Activated T-cell treated with anti-CD3 and anti-CD28 coated beads, Interleukin-2, amount 50 U/mL, for 1 hour (primary cell): ENCODE measurements at regions not wholly inside any gene's neighbourhood (a gene's known extent, or its start where the extent isn't known, plus 50 kb on each side); places are given as distances from the start of the nearest gene placed in this dataset.

Source experiments
- DNase-seq: peaks from one replicate; pipeline ENCODE4 v3.0.0-alpha.2; 2020

DNA sequence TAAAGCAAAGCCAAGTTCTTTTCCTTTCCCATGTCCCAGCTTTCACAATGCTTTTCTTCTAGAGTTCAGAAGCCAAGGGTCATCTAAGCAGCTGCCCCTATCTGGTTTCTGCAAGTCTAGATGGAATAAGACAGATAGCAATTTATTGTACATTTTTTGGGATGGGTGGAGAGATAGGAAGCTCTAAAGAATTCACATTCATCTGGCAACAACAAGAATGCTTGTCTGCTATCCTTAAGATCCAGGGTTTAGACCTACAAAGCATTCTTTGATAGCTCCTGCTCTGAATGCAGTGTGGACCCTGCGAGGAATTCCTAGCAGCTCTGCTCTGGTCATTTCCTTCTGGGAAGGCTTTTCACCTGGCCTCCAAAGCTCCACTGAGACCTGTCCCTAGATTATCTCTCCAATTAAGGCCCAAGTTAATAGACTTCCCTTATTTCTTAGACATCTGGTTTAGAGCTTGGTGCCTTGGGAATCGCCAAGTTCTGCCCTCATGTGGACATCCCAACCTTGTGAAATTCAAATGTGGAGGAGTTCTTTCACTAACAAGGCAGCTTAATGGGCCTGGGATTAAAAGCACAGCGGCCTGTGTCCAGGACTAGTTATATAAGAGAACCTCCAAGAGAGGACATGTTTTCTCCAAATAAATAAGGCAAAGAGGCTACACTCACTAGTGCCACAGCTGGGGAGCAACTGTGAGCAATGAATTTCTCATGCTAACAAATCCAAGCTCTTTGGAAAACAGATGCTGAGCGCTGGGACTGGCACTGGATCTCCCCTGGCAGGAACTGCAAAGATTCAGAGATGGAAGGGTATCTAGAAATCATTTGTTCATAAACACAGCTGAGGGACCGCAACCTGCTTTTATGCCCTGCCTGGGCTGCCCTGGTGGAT is 384.5 kb upstream of the DDHD1 start:
- DNase-seq, result no peak

DNA sequence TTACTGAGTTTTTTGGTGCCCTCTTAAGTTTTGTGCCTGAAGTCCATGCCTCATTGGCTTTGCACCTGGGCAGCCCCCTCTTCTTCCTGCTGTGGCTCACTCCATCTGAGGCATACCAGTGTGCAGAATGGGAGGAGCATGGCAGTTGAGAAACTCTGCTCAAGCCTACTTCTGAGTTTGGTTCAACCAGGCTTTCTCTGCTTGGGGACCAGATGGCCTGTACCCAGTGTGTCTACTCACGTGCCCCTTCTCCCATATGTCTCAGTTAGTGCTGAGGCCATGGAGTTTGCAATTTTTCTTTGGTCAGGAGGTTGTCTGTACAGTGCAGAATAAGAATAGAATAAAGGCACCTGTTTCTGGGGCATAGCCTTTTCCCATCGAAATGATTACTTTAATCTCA is 383.3 kb upstream of the DDHD1 start:
- no peak for DNase-seq

- DNase-seq, result no peak
These were observed 381.7 kb upstream of the DDHD1 start for GRCh38 chr14:53534841-53535240.

GRCh38 chr14:53533384-53533970 is 380.4 kb upstream of the DDHD1 start:
- no peak for DNase-seq

- no peak for DNase-seq
These were observed 379.7 kb upstream of the DDHD1 start for GRCh38 chr14:53532853-53533252.

GRCh38 chr14:53531730-53532129 is 378.6 kb upstream of the DDHD1 start:
- no peak for DNase-seq

DNA sequence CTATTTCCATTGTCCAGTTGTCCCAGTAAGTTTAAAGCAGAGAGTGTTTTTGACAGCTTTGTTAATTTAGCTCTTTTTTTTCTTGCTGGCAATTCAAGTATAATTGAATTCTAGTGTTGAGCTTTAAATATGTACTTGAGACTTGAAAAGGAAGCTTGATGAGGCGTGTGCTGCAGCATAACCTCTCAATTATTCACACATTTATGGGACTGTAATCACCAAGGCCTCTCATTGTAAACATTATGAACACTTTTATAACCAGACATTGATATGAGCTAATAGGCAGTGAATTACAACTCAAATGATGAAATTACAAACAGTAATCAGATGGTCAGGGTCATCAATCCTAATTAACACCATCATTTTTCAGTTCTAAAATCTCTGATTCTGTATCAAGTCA is 378.0 kb upstream of the DDHD1 start:
- DNase-seq, result no peak

GRCh38 chr14:53529519-53529918 is 376.4 kb upstream of the DDHD1 start:
- no peak for DNase-seq

GRCh38 chr14:53528185-53528671 is 375.1 kb upstream of the DDHD1 start:
- DNase-seq, result no peak

GRCh38 chr14:53526200-53526599 is 373.1 kb upstream of the DDHD1 start:
- DNase-seq, result no peak

- DNase-seq, result no peak
These were observed 372.5 kb upstream of the DDHD1 start for GRCh38 chr14:53525608-53526007.

DNA sequence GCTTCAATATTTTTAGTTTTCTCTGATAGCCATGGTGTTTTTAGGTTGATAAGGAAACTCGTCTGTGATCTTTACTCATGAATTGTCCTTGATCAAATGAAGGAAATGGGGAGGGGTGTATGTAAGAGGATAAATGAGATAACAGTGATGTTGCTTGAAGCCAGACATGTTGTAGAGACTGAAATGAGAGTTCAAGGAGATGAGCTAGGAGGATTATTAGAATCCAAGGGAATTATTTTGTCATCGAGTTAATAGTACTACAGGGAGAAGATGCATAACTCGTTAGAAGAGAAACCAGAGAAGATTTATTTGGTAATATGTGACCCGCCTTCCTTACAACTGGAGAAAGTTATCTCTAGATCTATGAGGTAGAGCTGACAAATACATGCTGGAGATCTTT is 371.3 kb upstream of the DDHD1 start:
- DNase-seq, result no peak

DNA sequence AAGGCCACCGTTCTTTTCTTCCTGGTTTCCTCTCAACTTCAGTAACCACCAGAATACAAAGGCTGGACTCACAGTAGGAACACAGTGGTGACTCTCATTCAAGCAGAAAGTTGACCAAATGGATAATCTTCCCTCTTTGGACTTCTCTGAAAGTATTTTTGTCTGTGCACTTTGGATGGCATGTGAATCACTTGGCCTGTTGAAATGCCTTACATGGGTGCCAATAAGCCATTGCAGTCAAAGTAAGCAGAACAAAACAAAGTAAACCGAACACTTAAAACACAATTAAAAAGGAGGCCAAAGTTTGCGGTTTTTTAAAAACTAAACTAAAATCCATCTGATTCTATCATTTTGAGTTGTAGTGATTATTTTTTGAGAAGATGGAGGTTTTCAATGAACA is 370.1 kb upstream of the DDHD1 start:
- DNase-seq, result no peak

DNA sequence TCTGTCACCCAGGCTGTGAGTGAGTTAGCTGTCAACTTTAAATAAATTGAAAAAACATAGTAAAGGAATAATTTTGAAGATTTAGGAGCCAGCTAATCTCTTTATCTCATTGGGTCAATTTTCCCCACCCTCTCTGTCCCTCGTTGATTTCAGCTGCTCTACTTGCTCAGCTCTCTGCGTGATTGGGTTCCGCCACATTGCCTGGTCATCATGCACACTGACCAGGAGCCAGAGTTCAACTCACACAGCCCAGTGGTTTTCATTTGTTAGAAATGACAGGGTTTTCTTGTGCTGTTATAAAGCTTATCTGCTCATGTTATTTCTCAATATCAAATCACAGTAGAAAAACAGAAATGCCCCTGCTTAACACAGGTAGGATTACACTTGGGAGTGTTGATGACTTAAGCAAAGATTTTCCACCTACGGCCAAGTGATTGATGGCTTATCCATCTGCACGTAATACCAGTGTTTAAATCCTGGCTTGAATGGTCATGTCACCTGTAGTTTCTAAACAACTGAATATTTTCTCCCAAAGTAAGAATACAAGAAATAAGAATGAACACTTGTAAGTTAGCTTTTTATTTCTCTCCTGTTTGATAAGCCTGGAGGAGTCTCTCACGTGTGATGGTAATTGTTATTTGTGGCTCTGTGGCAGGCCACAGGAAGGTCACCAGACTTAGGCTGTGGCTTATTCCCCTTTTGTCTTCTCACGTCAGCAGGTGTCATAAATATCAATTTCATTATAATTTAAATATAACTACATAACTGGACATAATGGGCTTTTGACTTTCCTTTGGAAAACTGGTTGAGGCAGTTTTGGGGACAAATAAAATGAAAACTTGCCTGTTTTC is 367.2 kb upstream of the DDHD1 start:
- no peak for DNase-seq

- no peak for DNase-seq
These were observed 366.0 kb upstream of the DDHD1 start for GRCh38 chr14:53519137-53519536.

- no peak for DNase-seq
These were observed 364.3 kb upstream of the DDHD1 start for GRCh38 chr14:53517270-53517960.

GRCh38 chr14:53516261-53516774 is 363.2 kb upstream of the DDHD1 start:
- DNase-seq, result no peak

- no peak for DNase-seq
These were observed 362.2 kb upstream of the DDHD1 start for GRCh38 chr14:53515276-53515675.

- DNase-seq, result no peak
These were observed 361.1 kb upstream of the DDHD1 start for GRCh38 chr14:53514197-53514596.

DNA sequence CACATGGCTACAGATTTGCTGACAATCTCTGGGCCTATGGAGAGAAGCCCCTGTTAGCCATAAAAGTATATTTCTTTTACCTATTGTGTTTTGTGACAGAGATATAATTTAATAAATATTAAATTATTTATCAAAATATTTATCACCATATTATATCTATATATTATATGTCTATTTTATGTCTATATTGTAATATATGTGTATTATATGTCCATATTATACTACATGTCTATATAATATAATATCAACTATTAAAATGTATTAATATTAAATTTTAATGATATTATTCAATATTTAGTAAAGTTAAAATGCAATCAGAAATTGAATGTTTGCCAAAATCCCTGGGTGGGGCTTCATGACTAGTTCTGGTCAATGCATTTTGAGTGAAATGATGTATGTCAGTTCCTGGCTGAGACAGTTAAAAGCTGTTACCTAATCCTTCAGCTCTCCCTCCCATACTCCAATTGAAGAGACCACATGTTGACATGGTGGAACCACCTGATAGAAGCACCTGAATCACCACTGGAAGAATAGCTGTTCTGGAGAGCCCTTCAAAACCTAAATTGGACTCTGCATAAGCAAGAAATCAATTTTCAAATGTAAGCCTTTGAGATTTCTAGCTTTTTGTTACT is 357.3 kb upstream of the DDHD1 start:
- no peak for DNase-seq

DNA sequence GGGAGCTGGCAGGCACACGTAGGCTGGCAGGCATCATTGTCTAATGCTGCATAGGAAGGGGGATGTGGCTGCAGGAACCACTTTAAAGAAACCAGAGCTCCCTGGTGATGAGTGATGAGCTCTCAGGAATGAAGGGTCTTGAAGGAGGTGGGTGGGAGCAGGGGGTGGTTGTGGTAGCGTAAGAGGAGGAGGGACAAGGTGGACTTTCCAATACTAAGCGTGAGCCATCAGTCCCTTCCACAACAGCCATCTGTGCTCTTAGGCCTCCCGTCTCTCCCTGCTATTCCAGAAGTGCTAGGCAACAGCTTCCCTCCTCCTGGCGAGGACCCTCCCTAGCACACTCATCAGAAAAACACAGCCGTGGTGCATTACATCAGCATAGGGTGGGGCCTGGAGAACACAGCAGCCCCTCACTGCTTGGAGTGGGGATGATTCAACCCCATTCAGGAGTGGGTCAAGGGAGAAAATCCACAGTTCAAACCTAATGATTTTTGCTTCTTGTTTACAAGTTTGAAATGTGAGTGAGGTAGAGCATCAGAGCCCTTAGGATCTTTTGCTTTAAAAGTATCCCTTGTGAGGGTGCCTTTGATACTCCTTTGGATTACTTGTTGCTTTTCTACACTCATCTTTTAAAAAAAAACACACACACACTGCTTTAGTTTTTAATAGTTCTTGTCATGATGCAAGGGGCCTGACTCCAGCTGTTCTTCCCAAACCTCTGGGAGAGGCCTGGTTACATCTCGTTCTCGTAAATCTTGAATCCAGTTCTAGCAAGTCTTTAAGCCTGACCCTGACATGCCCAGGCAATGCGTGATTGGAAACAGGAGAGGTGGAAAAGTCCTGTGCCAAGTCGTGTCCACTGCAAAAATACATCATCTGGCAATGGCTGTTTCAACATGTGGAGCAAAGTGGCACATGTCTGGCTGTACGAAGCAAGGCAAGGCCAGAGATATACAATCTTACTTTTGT is 356.4 kb upstream of the DDHD1 start:
- no peak for DNase-seq
